Endothelial cell of umbilical vein (primary cell): ENCODE measurements at regions not wholly inside any gene's neighbourhood (a gene's known extent, or its start where the extent isn't known, plus 50 kb on each side); places are given as distances from the start of the nearest gene placed in this dataset.

ENCODE experiments used
- BruUV-seq: library from RNA; stranded (reverse); fragments of 400-500 nt; replicated peaks from 2 replicates; lab custom pipeline; 2021; lab: Mats Ljungman, UMichigan
- CTCF ChIA-PET: fragments of 300-600, 350-600 bp; sonication (Branson Sonifier 250); formaldehyde crosslinking; loops from one replicate; lab custom pipeline; 2021; ENCODE audit warnings: antibody characterized with exemption, inconsistent platforms; lab: Charles Lee
- POLR2A ChIA-PET: fragments of 300-600, 350-600 bp; sonication (Branson Sonifier 250); formaldehyde crosslinking; loops from one replicate; lab custom pipeline; 2021; ENCODE audit warnings: antibody characterized with exemption, inconsistent platforms; lab: Charles Lee
- DNase-seq: peaks from one replicate; pipeline ENCODE4 v3.0.0-alpha.2; 2011; ENCODE audit warnings: low read depth, low spot score
- FAIRE-seq: peaks from 2 replicates; lab custom pipeline; 2011; peaks lifted over from hg19 to GRCh38; lab: Jason Lieb, UNC
- H2AFZ ChIP-seq: 2 replicates; pipeline ENCODE4 v1.6.0; 2012; ENCODE audit warnings: low read depth, low read length, control low read depth, inconsistent platforms
- H3K27ac ChIP-seq: 2 replicates; pipeline ENCODE4 v1.5.1; 2011; ENCODE audit warnings: low read depth, mild to moderate bottlenecking, control low read depth, low read length, moderate library complexity; ENCODE audit not compliant: insufficient read depth
- H3K27me3 ChIP-seq, 2 experiments: 2 replicates each; pipeline versions ENCODE4 v1.6.0 to v1.6.1; 2011; ENCODE audit warnings: low read length in 2 of 2, mixed read lengths in 1 of 2; ENCODE audit not compliant: control insufficient read depth in 2 of 2, insufficient read depth in 2 of 2
- H3K36me3 ChIP-seq, 2 experiments: 2 replicates in 1 of 2; 3 replicates in 1 of 2; pipeline ENCODE4 v1.5.1; 2011; ENCODE audit warnings: low read length in 2 of 2, mild to moderate bottlenecking in 1 of 2, moderate library complexity in 1 of 2; ENCODE audit not compliant: control insufficient read depth in 2 of 2, insufficient read depth in 2 of 2; ENCODE audit errors: extremely low read depth in 1 of 2
- H3K4me1 ChIP-seq: 3 replicates; pipeline ENCODE4 v1.5.1; 2011; ENCODE audit warnings: mild to moderate bottlenecking, low read length; ENCODE audit not compliant: control insufficient read depth, insufficient read depth; ENCODE audit errors: extremely low read depth
- H3K4me2 ChIP-seq: 2 replicates; pipeline ENCODE4 v1.6.1; 2011; ENCODE audit warnings: low read length, control low read depth, mixed read lengths; ENCODE audit not compliant: insufficient read depth
- H3K4me3 ChIP-seq, 3 experiments: fragments of 200-600 bp in 1 of 3; sonication (generic), shearing (Covaris generic) in 1 of 3; replicated peaks in 1 of 3; 2 replicates each; pipeline ENCODE4 v1.5.1; 2011 to 2016; ENCODE audit warnings: control low read depth in 3 of 3, low read length in 3 of 3, mild to moderate bottlenecking in 2 of 3, inconsistent platforms in 1 of 3, low read depth in 1 of 3, moderate library complexity in 1 of 3; ENCODE audit not compliant: insufficient read depth in 1 of 3
- H3K79me2 ChIP-seq: 2 replicates; pipeline ENCODE4 v1.6.0; 2012; ENCODE audit warnings: low read length, inconsistent platforms; ENCODE audit not compliant: control insufficient read depth, insufficient read depth
- H3K9ac ChIP-seq: replicated peaks from 2 replicates; pipeline ENCODE3; 2011; ENCODE audit warnings: low read length, control low read depth; ENCODE audit not compliant: insufficient read depth; ENCODE audit errors: extremely low read depth
- H3K9me1 ChIP-seq: replicated peaks from 3 replicates; pipeline ENCODE4 v1.6.0; 2011; ENCODE audit warnings: mild to moderate bottlenecking, low read length; ENCODE audit not compliant: control insufficient read depth, insufficient read depth; ENCODE audit errors: extremely low read depth
- H3K9me3 ChIP-seq: replicated peaks from 2 replicates; pipeline ENCODE4 v1.5.1; 2012; ENCODE audit warnings: low read length, inconsistent platforms; ENCODE audit not compliant: control insufficient read depth, insufficient read depth
- H4K20me1 ChIP-seq: replicated peaks from 2 replicates; pipeline ENCODE3; 2011; ENCODE audit warnings: mild to moderate bottlenecking, low read length; ENCODE audit not compliant: control insufficient read depth, insufficient read depth; ENCODE audit errors: extremely low read depth
- EZH2 ChIP-seq: IDR thresholded peaks from 2 replicates; pipeline ENCODE4 v1.6.1; 2012; ENCODE audit warnings: borderline replicate concordance, low read depth, mild to moderate bottlenecking, moderate library complexity, low read length, inconsistent platforms; ENCODE audit not compliant: severe bottlenecking
- FOS ChIP-seq: IDR thresholded peaks from 2 replicates; pipeline ENCODE4 v1.6.1; 2011; ENCODE audit warnings: mild to moderate bottlenecking, low read length, moderate library complexity, borderline replicate concordance; ENCODE audit not compliant: insufficient read depth
- GATA2 ChIP-seq: IDR thresholded peaks from 2 replicates; pipeline ENCODE4 v1.7.0; 2011; ENCODE audit warnings: low read depth, mild to moderate bottlenecking, moderate library complexity, mixed read lengths, low read length; ENCODE audit not compliant: insufficient read length, insufficient read depth
- JUN ChIP-seq: IDR thresholded peaks from 2 replicates; pipeline ENCODE4 v1.6.1; 2011; ENCODE audit warnings: borderline replicate concordance, low read depth; ENCODE audit not compliant: insufficient read length, insufficient read depth
- MAX ChIP-seq: IDR thresholded peaks from 2 replicates; pipeline ENCODE4 v1.6.1; 2011; ENCODE audit not compliant: insufficient read depth, insufficient read length
- MYC ChIP-seq: IDR thresholded peaks from one replicate; pipeline ENCODE4 v1.6.1; 2011; ENCODE audit warnings: mild to moderate bottlenecking, low read depth, low read length
- POLR2A ChIP-seq: IDR thresholded peaks from 2 replicates; pipeline ENCODE4 v1.6.1; 2012; ENCODE audit warnings: low read depth, mild to moderate bottlenecking, control low read depth, low read length
- POLR2AphosphoS5 ChIP-seq: IDR thresholded peaks from 2 replicates; pipeline ENCODE4 v1.6.1; 2012; ENCODE audit warnings: low read depth, mild to moderate bottlenecking, control low read depth, low read length, moderate library complexity; ENCODE audit not compliant: insufficient read depth
- dilution Hi-C: fragments of 300-500 bp; cut with MboI; formaldehyde crosslinking; loops from one replicate; pipeline ENCODE4 v1.15.0; 2019; ENCODE audit warnings: low sequenced_read_pairs; ENCODE audit not compliant: extremely low pct_ligation_motif_present
- intact Hi-C: fragments of 100-400 bp; cut with micrococcal nuclease; formaldehyde crosslinking; loops from one replicate; pipeline ENCODE4 v1.10.0; 2022
- TF ChIP-seq, protein P1 (sequence below), 2 donors: IDR thresholded peaks; 1 replicate in 1 of 2; 2 replicates in 1 of 2; pipeline ENCODE4 v1.5.1; 2011; ENCODE audit warnings: low read length in 2 of 2, mild to moderate bottlenecking in 2 of 2, moderate library complexity in 2 of 2, control low read depth in 1 of 2, inconsistent platforms in 1 of 2, low read depth in 1 of 2; ENCODE audit not compliant: insufficient read depth in 1 of 2; ENCODE audit errors: extremely low read depth in 1 of 2

- Histone ChIP-seq H3K4me2 (no peak overlapping the region), H3K27me3 (no peaks in the 10 kb centered on the region), H3K9me3 (peaks cover 3% of the 10 kb centered on the region), H3K9ac (no peak overlapping the region), H3K27ac (no peak overlapping the region), H3K79me2 (no peaks in the 10 kb centered on the region), H3K4me1 (no peaks in the 10 kb centered on the region), H2AFZ (no peak overlapping the region), H3K4me3 (no peak overlapping the region), H3K36me3 (no peaks in the 10 kb centered on the region), H4K20me1 (no peaks in the 10 kb centered on the region), H3K9me1 (no peaks in the 10 kb centered on the region)
- intact Hi-C loops, result no loop called here
- POLR2A ChIA-PET, result no interaction called here
- dilution Hi-C loops, result no loop called here
- TF ChIP-seq JUN (no peak), MAX (no peak), GATA2 (no peak), MYC (no peak)
- FAIRE-seq, result no peak
- no TSS peak for BruUV-seq
- no peak for DNase-seq
- CTCF ChIA-PET, result interaction anchor here (0.6 kb wide), 1 partner anchor 342 kb away, joined by 3 read pairs; no protein-coding TSS in a partner anchor
These were observed 591.7 kb downstream of the BCL11A start for GRCh38 chr2:59961746-59962145.

DNA sequence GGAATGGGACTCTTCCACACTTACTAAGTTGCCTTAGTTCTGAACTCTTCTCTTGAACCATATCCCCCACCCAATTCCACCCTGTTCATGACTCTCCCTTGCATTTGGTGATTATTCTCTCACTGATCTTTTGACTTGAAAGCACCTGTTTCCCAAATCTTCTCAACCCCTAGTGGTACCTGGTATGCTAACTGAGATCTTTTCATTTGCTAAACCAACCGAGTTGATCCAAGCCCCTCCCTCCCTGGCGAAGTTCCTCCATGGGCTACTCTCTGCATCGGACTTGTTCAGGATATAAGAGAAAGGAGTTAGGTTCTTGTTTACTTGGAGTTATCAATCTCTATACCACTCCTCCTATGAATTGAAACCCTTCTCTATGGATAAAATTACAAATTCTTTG lies 593.5 kb downstream of the BCL11A start:
- no peak overlapping the region for H2AFZ ChIP-seq
- BruUV-seq, result no TSS peak
- dilution Hi-C loops (no loop called here), intact Hi-C loops (no loop called here)
- ChIA-PET POLR2A (no interaction called here), CTCF (no interaction called here)
- H3K4me1 ChIP-seq, result no peaks in the 10 kb centered on the region
- no peak overlapping the region for H3K4me3 ChIP-seq
- TF ChIP-seq EZH2 (no peak), FOS (no peak), POLR2A (no peak), MAX (no peak), GATA2 (no peak), POLR2AphosphoS5 (no peak), MYC (no peak), JUN (no peak)
- TF ChIP-seq, protein P1, sequence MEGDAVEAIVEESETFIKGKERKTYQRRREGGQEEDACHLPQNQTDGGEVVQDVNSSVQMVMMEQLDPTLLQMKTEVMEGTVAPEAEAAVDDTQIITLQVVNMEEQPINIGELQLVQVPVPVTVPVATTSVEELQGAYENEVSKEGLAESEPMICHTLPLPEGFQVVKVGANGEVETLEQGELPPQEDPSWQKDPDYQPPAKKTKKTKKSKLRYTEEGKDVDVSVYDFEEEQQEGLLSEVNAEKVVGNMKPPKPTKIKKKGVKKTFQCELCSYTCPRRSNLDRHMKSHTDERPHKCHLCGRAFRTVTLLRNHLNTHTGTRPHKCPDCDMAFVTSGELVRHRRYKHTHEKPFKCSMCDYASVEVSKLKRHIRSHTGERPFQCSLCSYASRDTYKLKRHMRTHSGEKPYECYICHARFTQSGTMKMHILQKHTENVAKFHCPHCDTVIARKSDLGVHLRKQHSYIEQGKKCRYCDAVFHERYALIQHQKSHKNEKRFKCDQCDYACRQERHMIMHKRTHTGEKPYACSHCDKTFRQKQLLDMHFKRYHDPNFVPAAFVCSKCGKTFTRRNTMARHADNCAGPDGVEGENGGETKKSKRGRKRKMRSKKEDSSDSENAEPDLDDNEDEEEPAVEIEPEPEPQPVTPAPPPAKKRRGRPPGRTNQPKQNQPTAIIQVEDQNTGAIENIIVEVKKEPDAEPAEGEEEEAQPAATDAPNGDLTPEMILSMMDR (IDR thresholded peaks at IDR 0.05; ENCODE audit: extremely low read depth in 1 of 2, insufficient read depth in 1 of 2, low read depth in 1 of 2, low read length in 2 of 2), result no peak
- H3K27me3 ChIP-seq, result no peaks in the 10 kb centered on the region
- H4K20me1 ChIP-seq, result no peaks in the 10 kb centered on the region
- peaks cover 2% of the 10 kb centered on the region for H3K9me3 ChIP-seq
- no peaks in the 10 kb centered on the region for H3K9me1 ChIP-seq
- no peaks in the 10 kb centered on the region for H3K79me2 ChIP-seq
- DNase-seq, result no peak
- H3K4me2 ChIP-seq, result no peak overlapping the region
- no peak for FAIRE-seq
- no peak overlapping the region for H3K27ac ChIP-seq
- no peak overlapping the region for H3K9ac ChIP-seq
- no peaks in the 10 kb centered on the region for H3K36me3 ChIP-seq
